ENCODE measurements at regions not wholly inside any gene's neighbourhood (a gene's known extent, or its start where the extent isn't known, plus 50 kb on each side); places are given as distances from the start of the nearest gene placed in this dataset.

DNA sequence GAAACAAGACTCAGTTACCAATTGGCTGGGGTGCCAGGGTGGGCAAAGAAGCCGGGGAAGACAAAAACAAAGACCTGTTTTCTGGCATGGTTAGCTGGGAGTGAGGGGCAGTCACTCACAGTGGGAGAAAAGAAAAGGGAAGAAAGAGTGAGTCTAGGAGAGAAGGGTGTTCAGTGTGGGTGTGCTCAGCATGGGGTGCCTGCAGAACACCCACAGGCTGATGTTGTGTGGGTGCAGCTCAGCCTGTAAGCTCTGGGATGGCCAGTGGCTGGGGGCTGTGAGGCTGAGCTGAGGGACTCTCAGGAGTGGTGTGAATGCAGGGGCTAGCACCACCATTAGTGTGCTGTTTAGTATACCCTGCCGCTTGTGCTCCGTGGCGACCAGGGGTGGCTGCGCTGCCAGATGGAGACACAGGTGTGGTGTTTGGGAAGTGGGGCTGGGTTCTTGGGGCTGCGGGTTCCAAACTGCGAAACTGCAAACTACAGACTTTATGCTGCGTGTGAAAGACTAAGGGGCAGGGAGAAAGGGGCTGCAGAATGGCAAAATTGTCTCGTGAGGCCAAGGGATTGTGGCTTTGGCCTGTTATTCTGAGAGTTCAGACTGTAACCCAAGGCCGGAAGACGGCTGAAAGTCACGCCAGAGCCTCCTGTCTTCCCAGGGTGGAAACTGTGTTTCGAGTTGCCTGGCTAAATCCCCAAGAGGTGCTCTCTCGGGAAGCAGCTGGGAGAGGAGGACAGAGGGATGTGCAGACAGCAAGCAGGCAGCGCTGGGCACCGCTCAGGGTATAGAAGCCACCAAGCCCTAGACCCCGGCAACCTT is 156.3 kb downstream of the TTC32 start:
- TF ChIP-seq POLR2A (IDR thresholded peaks at IDR 0.05) = no peak
- TF ChIP-seq CTCF (IDR thresholded peaks at IDR 0.05) = no peak
